HL-60 (cell line): ENCODE measurements at regions not wholly inside any gene's neighbourhood (a gene's known extent, or its start where the extent isn't known, plus 50 kb on each side); places are given as distances from the start of the nearest gene placed in this dataset.

Source experiments
- POLR2AphosphoS5 ChIP-seq: IDR thresholded peaks from 2 replicates; pipeline ENCODE4 v1.6.1; 2012; ENCODE audit warnings: low read depth
- REST ChIP-seq: IDR thresholded peaks from 2 replicates; pipeline ENCODE4 v1.6.1; 2012; ENCODE audit warnings: low read depth; ENCODE audit not compliant: insufficient replicate concordance
- TF ChIP-seq, protein P1 (sequence below): IDR thresholded peaks from one replicate; pipeline ENCODE4 v1.5.1; 2011; ENCODE audit warnings: low read length, control low read depth, inconsistent platforms; ENCODE audit not compliant: insufficient read depth

- TF ChIP-seq, protein P1, sequence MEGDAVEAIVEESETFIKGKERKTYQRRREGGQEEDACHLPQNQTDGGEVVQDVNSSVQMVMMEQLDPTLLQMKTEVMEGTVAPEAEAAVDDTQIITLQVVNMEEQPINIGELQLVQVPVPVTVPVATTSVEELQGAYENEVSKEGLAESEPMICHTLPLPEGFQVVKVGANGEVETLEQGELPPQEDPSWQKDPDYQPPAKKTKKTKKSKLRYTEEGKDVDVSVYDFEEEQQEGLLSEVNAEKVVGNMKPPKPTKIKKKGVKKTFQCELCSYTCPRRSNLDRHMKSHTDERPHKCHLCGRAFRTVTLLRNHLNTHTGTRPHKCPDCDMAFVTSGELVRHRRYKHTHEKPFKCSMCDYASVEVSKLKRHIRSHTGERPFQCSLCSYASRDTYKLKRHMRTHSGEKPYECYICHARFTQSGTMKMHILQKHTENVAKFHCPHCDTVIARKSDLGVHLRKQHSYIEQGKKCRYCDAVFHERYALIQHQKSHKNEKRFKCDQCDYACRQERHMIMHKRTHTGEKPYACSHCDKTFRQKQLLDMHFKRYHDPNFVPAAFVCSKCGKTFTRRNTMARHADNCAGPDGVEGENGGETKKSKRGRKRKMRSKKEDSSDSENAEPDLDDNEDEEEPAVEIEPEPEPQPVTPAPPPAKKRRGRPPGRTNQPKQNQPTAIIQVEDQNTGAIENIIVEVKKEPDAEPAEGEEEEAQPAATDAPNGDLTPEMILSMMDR, result no peak
- TF ChIP-seq POLR2AphosphoS5 (no peak), REST (no peak)
Observed at GRCh38 chr21:24372506-24372905, 1234.8 kb downstream of the MRPL39 start.
